ENCODE measurements at regions not wholly inside any gene's neighbourhood (a gene's known extent, or its start where the extent isn't known, plus 50 kb on each side); places are given as distances from the start of the nearest gene placed in this dataset.

DNA sequence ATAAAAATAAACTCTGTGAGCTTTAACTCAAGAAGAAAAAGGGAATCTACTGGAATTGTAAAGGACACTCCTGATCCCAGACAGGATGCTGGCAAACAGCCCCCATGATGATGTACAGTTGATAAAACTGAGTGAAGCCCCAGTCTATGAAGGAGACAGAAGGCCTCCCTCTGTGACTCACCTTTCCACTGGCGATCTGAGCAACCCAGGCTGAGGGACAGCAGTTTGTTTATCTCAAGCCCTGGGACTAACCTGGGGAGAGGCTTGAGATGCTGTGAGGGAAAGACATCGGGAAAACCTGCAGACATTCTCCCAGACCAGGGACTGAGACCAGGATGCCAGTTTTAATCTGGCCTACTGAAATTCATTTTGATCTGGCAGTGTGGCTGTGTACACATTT is 104.5 kb upstream of the CDH2 start:
- Histone ChIP-seq H4K20me1 (ENCODE audit: control insufficient read depth, insufficient read depth) (no peaks in the 10 kb centered on the region), H2AFZ (ENCODE audit: control insufficient read depth, low read depth, low read length) (no peak overlapping the region), H3K9ac (ENCODE audit: control insufficient read depth, insufficient read depth, low read length) (no peak overlapping the region), H3K9me3 (replicated peaks; ENCODE audit: control insufficient read depth, insufficient read depth, low read length) (no peaks in the 10 kb centered on the region), H3K4me1 (ENCODE audit: control insufficient read depth, insufficient read depth, low read length) (no peaks in the 10 kb centered on the region), H3K27me3 (replicated peaks in 1 of 2; ENCODE audit: control insufficient read depth in 2 of 2, insufficient read depth in 2 of 2, low read length in 1 of 2) (no peaks in the 10 kb centered on the region), H3K4me2 (ENCODE audit: control insufficient read depth, insufficient read depth) (no peak overlapping the region), H3K79me2 (ENCODE audit: control insufficient read depth, insufficient read depth, low read length) (no peaks in the 10 kb centered on the region), H3K36me3 (ENCODE audit: control insufficient read depth in 2 of 2, insufficient read depth in 2 of 2, low read length in 1 of 2) (no peaks in the 10 kb centered on the region), H3K4me3 (no peak overlapping the region), H3K27ac (ENCODE audit: control insufficient read depth, insufficient read depth) (no peak overlapping the region)
- in situ Hi-C loops (cut with MboI) (no loop called here), intact Hi-C loops (cut with micrococcal nuclease; ENCODE audit: unreplicated experiment) (no loop called here)
- CTCF ChIA-PET: no interaction called here
- WGBS (ENCODE audit: insufficient coverage, insufficient replicate concordance, low lambda C conversion rate, missing lambda C conversion rate): 0% methylated on average over 2 of the region's 2 CpGs
- BruUV-seq (replicated peaks): no TSS peak
- DNase-seq (ENCODE audit: low read depth, low spot score) (no peak), FAIRE-seq (no peak), ATAC-seq (no peak)
- RAD21 ChIA-PET (ENCODE audit: unreplicated experiment): no interaction called here
- SMC1A ChIA-PET (ENCODE audit: uncharacterized antibody, unreplicated experiment): no interaction called here
- POLR2A ChIA-PET: no interaction called here
- TF ChIP-seq YY1 (IDR thresholded peaks at IDR 0.05; ENCODE audit: low read depth, low read length): no peak
- TF ChIP-seq SUPT20H (IDR thresholded peaks at IDR 0.05; ENCODE audit: borderline replicate concordance, control insufficient read depth, low read depth, low read length): no peak
- TF ChIP-seq, protein P1, sequence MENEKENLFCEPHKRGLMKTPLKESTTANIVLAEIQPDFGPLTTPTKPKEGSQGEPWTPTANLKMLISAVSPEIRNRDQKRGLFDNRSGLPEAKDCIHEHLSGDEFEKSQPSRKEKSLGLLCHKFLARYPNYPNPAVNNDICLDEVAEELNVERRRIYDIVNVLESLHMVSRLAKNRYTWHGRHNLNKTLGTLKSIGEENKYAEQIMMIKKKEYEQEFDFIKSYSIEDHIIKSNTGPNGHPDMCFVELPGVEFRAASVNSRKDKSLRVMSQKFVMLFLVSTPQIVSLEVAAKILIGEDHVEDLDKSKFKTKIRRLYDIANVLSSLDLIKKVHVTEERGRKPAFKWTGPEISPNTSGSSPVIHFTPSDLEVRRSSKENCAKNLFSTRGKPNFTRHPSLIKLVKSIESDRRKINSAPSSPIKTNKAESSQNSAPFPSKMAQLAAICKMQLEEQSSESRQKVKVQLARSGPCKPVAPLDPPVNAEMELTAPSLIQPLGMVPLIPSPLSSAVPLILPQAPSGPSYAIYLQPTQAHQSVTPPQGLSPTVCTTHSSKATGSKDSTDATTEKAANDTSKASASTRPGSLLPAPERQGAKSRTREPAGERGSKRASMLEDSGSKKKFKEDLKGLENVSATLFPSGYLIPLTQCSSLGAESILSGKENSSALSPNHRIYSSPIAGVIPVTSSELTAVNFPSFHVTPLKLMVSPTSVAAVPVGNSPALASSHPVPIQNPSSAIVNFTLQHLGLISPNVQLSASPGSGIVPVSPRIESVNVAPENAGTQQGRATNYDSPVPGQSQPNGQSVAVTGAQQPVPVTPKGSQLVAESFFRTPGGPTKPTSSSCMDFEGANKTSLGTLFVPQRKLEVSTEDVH (IDR thresholded peaks at IDR 0.05; ENCODE audit: low read depth, partially characterized antibody): no peak

DNA sequence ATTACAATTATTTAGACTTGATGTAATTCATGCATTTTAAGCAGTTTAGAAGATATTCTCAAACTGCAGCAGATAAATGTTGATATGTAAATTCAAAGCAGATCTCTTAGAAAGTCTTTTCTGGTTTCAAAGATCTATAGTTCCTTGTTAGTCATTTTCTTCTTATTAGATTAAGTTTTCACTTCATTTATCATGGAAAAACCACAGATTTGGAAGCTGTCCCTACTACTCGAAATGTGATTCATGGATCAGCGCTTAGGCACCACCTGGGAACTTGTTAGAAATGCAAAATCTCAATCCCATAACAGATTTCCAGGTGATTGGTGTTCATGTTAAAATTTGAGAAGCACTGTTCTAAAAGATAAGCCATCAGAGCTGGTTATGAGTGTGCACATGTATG is 92.8 kb upstream of the CDH2 start:
- no TSS peak for BruUV-seq (replicated peaks)
- in situ Hi-C loops (cut with MboI) (no loop called here), intact Hi-C loops (cut with micrococcal nuclease; ENCODE audit: unreplicated experiment) (no loop called here)
- H3K79me2 ChIP-seq (ENCODE audit: control insufficient read depth, insufficient read depth, low read length): no peaks in the 10 kb centered on the region
- no peak overlapping the region for H3K4me2 ChIP-seq (ENCODE audit: control insufficient read depth, insufficient read depth)
- ChIA-PET RAD21 (ENCODE audit: unreplicated experiment) (no interaction called here), CTCF (no interaction called here), SMC1A (ENCODE audit: uncharacterized antibody, unreplicated experiment) (no interaction called here), POLR2A (no interaction called here)
- H3K4me3 ChIP-seq: no peak overlapping the region
- H3K9me3 ChIP-seq (replicated peaks; ENCODE audit: control insufficient read depth, insufficient read depth, low read length): no peaks in the 10 kb centered on the region
- H4K20me1 ChIP-seq (ENCODE audit: control insufficient read depth, insufficient read depth): no peaks in the 10 kb centered on the region
- H3K4me1 ChIP-seq (ENCODE audit: control insufficient read depth, insufficient read depth, low read length): no peaks in the 10 kb centered on the region
- DNase-seq (ENCODE audit: low read depth, low spot score) (no peak), FAIRE-seq (no peak), ATAC-seq (no peak)
- no peak overlapping the region for H3K9ac ChIP-seq (ENCODE audit: control insufficient read depth, insufficient read depth, low read length)
- no peaks in the 10 kb centered on the region for H3K27me3 ChIP-seq (replicated peaks in 1 of 2; ENCODE audit: control insufficient read depth in 2 of 2, insufficient read depth in 2 of 2, low read length in 1 of 2)
- TF ChIP-seq IKZF2 (IDR thresholded peaks at IDR 0.05) (no peak), POLR2A (IDR thresholded peaks at IDR 0.05; ENCODE audit: low read depth, low read length) (no peak), SREBF1 (IDR thresholded peaks at IDR 0.05; ENCODE audit: low read length) (no peak), RCOR1 (conservative IDR thresholded peaks at IDR 0.05; ENCODE audit: low read depth, low read length) (no peak)
- WGBS (ENCODE audit: insufficient coverage, insufficient replicate concordance, low lambda C conversion rate, missing lambda C conversion rate): 0% methylated on average over 2 of the region's 2 CpGs
- no peak overlapping the region for H3K27ac ChIP-seq (ENCODE audit: control insufficient read depth, insufficient read depth)
- H2AFZ ChIP-seq (ENCODE audit: control insufficient read depth, low read depth, low read length): no peak overlapping the region
- H3K36me3 ChIP-seq (ENCODE audit: control insufficient read depth in 2 of 2, insufficient read depth in 2 of 2, low read length in 1 of 2): no peaks in the 10 kb centered on the region
